ENCODE measurements at regions not wholly inside any gene's neighbourhood (a gene's known extent, or its start where the extent isn't known, plus 50 kb on each side); places are given as distances from the start of the nearest gene placed in this dataset.

DNA sequence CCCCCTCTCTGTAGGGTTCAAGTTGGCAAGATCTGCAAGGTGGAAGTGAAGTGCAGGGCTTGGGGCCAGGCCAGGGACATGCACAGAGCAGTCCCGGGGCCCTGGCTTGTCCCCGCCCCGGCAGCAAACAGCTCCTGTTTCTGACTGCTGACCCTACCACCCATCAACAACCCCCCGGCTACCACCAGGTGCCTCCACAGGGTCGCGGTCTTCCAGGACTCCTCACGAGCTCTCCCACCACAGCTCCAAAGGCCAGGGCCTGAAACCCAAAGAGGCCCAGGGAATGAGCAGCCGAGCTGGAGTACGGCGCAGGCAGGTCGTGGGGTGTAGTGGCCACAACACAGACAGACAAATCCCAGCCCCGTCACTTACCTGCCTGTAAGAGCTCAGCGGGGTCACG is 121.3 kb upstream of the SMAD3 start:
- DNase-seq (ENCODE audit: low read depth, low spot score) (no peak), FAIRE-seq (no peak)

GRCh38 chr15:66945286-66945685 is 120.1 kb upstream of the SMAD3 start:
- Histone ChIP-seq H3K4me3 (ENCODE audit: control insufficient read depth in 2 of 3, extremely low read depth in 1 of 3, insufficient read depth in 2 of 3, low read depth in 1 of 3, low read length in 3 of 3) (no peak overlapping the region), H3K9ac (ENCODE audit: control insufficient read depth, extremely low read depth, insufficient read depth, low read length) (no peak overlapping the region), H3K9me1 (ENCODE audit: control insufficient read depth, extremely low read depth, insufficient read depth, low read length) (no peaks in the 10 kb centered on the region), H3K27ac (ENCODE audit: control insufficient read depth, insufficient read depth, low read length) (no peak overlapping the region), H2AFZ (ENCODE audit: control insufficient read depth, low read length) (no peak overlapping the region), H3K4me2 (ENCODE audit: control insufficient read depth, extremely low read depth, insufficient read depth, low read depth, low read length) (no peak overlapping the region), H4K20me1 (ENCODE audit: control insufficient read depth, extremely low read depth, insufficient read depth, low read length) (no peaks in the 10 kb centered on the region), H3K9me3 (ENCODE audit: control insufficient read depth, low read depth, low read length) (no peaks in the 10 kb centered on the region), H3K79me2 (ENCODE audit: control insufficient read depth, insufficient read depth, low read length) (no peaks in the 10 kb centered on the region), H3K27me3 (ENCODE audit: control insufficient read depth, extremely low read depth, insufficient read depth, low read length) (no peaks in the 10 kb centered on the region), H3K4me1 (ENCODE audit: control insufficient read depth, extremely low read depth, insufficient read depth, low read length) (peaks cover 4% of the 10 kb centered on the region), H3K36me3 (ENCODE audit: control insufficient read depth in 2 of 2, extremely low read depth in 1 of 2, insufficient read depth in 2 of 2, low read length in 2 of 2) (no peaks in the 10 kb centered on the region)
- dilution Hi-C loops (cut with MboI; ENCODE audit: extremely low pct_ligation_motif_present, low sequenced_read_pairs) = no loop called here
- no peak for DNase-seq (ENCODE audit: low read depth, low spot score)
- FAIRE-seq = no peak
- no peak for TF ChIP-seq EZH2 (IDR thresholded peaks at IDR 0.05; ENCODE audit: low read length)
- no peak for TF ChIP-seq CTCF (optimal IDR thresholded peaks at IDR 0.05 in 1 of 3, IDR thresholded peaks at IDR 0.05 in 1 of 3, conservative IDR thresholded peaks at IDR 0.05 in 1 of 3; ENCODE audit: extremely low read depth in 1 of 3, insufficient read depth in 2 of 3, low read length in 3 of 3)

More for the DNA sequence above, 121.3 kb upstream of the SMAD3 start:
- TF ChIP-seq CTCF (optimal IDR thresholded peaks at IDR 0.05 in 1 of 3, IDR thresholded peaks at IDR 0.05 in 1 of 3, conservative IDR thresholded peaks at IDR 0.05 in 1 of 3; ENCODE audit: extremely low read depth in 1 of 3, insufficient read depth in 2 of 3, low read length in 3 of 3) = no peak
- TF ChIP-seq EZH2 (IDR thresholded peaks at IDR 0.05; ENCODE audit: low read length) = no peak
- Histone ChIP-seq H3K36me3 (ENCODE audit: control insufficient read depth in 2 of 2, extremely low read depth in 1 of 2, insufficient read depth in 2 of 2, low read length in 2 of 2) (no peaks in the 10 kb centered on the region), H3K9ac (ENCODE audit: control insufficient read depth, extremely low read depth, insufficient read depth, low read length) (no peak overlapping the region), H3K4me3 (ENCODE audit: control insufficient read depth in 2 of 3, extremely low read depth in 1 of 3, insufficient read depth in 2 of 3, low read depth in 1 of 3, low read length in 3 of 3) (no peak overlapping the region), H3K4me1 (ENCODE audit: control insufficient read depth, extremely low read depth, insufficient read depth, low read length) (peaks cover 6% of the 10 kb centered on the region), H3K9me3 (ENCODE audit: control insufficient read depth, low read depth, low read length) (no peaks in the 10 kb centered on the region), H3K79me2 (ENCODE audit: control insufficient read depth, insufficient read depth, low read length) (no peaks in the 10 kb centered on the region), H3K27ac (ENCODE audit: control insufficient read depth, insufficient read depth, low read length) (no peak overlapping the region), H3K9me1 (ENCODE audit: control insufficient read depth, extremely low read depth, insufficient read depth, low read length) (no peaks in the 10 kb centered on the region), H3K27me3 (ENCODE audit: control insufficient read depth, extremely low read depth, insufficient read depth, low read length) (no peaks in the 10 kb centered on the region), H2AFZ (ENCODE audit: control insufficient read depth, low read length) (no peak overlapping the region), H3K4me2 (ENCODE audit: control insufficient read depth, extremely low read depth, insufficient read depth, low read depth, low read length) (no peak overlapping the region), H4K20me1 (ENCODE audit: control insufficient read depth, extremely low read depth, insufficient read depth, low read length) (no peaks in the 10 kb centered on the region)
- dilution Hi-C loops (cut with MboI; ENCODE audit: extremely low pct_ligation_motif_present, low sequenced_read_pairs) = no loop called here
